ENCODE measurements at regions not wholly inside any gene's neighbourhood (a gene's known extent, or its start where the extent isn't known, plus 50 kb on each side); places are given as distances from the start of the nearest gene placed in this dataset.
"Not testable (repeated sequence)": the region's sequence is repeated elsewhere in the genome, so short reads cannot be mapped to it uniquely, and the experiment has no call there.

DNA sequence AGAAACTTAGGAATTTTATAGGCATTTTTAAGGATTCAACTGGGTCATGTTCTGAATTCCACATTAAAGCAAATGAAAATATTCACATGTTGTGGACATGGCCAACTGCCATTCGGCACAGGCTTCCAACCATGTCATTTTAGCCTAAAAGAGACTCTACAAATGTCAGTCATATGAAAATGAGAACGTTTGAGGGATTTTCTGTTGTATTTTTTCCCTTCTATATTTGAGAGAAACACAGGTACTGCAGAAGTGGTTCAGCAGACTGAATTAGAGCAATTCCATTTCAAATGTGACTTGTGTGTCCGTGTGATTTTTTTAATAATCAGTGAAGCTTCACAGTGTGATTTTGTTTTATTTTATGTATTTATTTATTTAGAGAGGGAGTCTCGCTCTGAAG lies 124.3 kb downstream of the TP53TG3F start:
- not testable (repeated sequence) for H3K27ac ChIP-seq

- H3K27ac ChIP-seq, result not testable (repeated sequence)
These were observed 129.2 kb downstream of the TP53TG3F start for GRCh38 chr16:33588589-33588988.

DNA sequence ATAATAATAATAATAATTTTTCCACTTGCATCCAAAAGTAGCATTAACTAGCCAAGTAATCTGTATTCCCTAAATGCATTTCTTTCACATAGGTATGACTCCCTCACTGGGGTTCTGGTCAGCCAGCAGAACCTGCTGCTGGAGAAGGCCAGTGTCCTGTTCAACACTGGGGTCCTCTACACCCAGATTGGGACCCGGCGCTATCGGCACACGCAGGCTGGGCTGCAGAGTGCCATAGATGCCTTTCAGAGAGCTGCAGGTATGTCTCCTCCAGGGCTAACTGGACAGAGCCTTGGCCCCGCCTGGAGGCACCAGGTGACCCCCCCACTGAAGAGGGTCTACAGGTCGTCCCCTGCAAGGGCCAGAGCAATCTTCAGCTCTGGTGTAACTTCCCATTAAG lies 133.9 kb downstream of the TP53TG3F start:
- not testable (repeated sequence) for H3K27ac ChIP-seq

DNA sequence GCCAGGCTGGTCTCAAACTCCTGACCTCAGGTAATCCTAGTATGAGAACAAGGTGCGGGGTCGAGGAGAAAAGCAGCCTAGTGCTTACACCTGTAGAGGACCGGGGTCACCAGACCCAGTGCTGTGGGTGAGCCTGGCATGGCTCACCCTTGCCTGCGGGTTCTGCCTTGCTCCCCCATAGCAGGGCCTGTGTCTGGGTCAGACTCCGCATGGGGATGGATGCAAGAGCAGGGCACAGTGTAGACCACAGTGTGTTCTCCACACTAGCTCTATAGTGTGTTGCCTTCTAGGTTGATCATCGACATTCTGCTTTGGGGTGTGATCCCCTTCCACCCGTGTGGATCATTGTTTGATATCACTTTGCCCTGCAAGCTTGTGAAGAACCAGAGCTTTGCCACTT lies 135.7 kb downstream of the TP53TG3F start:
- H3K27ac ChIP-seq, result not testable (repeated sequence)

- not testable (repeated sequence) for H3K27ac ChIP-seq
These were observed 141.6 kb downstream of the TP53TG3F start for GRCh38 chr16:33601029-33601428.

DNA sequence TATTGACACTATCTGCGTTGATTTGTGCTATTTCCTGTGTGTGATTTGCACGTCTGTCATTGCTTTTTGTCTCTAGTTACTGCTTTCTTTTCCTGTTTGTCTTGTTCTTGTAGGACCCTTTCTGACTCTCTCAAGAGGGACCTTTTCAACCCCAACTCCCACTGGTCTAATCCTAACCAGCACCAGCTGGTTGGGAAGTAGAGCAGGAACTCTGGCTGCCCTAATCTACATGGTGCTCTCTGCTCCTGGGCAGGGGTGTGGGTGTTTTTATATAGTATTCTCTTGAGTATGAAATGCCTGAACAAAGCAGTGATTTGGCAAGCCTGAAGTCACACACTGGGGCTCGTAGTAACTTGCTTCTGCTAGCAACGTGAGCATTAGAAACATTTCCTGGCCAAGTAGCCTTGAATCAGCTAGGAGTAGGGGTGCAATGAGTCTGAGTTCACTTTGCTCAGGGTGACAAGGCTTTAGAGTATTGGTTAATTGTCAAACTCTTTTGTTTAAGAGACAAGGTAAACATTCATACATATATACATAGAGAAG lies 164.2 kb downstream of the TP53TG3F start:
- H3K27ac ChIP-seq, result not testable (repeated sequence)

GRCh38 chr16:33628895-33629294 lies 169.5 kb downstream of the TP53TG3F start:
- H3K27ac ChIP-seq, result not testable (repeated sequence)

- not testable (repeated sequence) for H3K27ac ChIP-seq
These were observed 172.3 kb downstream of the TP53TG3F start for GRCh38 chr16:33631713-33632112.

DNA sequence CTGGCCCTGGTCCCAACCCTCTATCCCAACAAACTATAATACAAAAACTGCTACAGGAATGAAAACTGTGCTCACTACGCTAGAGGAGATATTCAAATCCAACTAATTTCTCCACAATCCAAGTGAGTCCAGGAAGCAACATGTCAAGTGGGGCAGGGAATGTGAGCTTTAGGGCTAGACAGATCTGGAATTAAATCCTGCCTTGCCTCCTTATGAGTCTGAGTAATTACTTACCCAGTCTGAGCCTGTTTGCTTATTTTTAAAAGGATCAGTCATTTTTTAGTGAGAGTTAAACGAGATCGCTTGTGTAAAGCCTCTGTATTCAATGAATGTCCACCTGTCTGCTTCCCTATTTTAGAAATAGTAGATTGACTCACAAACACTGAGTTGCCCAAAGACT lies 174.6 kb downstream of the TP53TG3F start:
- H3K27ac ChIP-seq, result not testable (repeated sequence)

DNA sequence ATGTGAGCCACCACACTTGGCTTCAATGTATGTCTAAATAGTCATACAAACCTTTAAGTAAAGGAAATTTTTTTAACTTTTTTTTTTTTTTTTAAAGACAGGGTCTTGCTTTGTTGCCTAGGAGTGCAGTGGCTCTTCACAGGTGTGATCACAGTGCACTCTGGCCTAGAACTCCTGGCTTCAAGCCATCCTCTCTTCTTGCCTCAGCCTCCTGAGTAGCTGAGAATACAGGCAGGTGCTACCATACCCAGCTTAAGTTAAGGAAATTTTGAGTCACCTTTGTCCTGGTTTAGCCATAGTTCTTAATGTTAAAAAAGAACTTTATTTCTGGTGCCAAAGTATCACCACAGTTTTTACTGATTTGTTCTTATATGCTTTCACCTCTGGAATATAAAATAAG lies 177.3 kb downstream of the TP53TG3F start:
- H3K27ac ChIP-seq, result not testable (repeated sequence)

DNA sequence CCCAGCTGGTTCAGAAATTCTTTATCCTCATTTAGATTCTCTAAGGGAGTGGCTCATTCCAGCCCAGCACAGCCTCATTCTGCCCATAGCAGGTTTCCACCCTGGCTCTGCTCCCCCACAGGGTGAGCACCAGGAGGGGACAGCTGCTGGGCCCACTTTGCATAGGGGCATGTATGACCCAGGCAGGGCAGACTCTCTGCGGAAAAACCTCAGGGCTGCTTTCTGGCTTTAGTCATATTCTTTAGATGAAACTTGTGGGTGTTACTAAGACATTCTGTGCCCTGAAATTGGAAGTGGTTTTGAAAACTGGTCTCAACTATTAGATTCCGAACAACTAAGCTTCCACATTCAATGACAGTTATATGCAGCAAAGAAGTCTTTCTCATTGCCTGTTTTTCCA lies 183.9 kb downstream of the TP53TG3F start:
- H3K27ac ChIP-seq, result not testable (repeated sequence)

- H3K27ac ChIP-seq, result not testable (repeated sequence)
These were observed 184.4 kb downstream of the TP53TG3F start for GRCh38 chr16:33643698-33644381.

GRCh38 chr16:33646386-33646785 lies 187.0 kb downstream of the TP53TG3F start:
- not testable (repeated sequence) for H3K27ac ChIP-seq

- not testable (repeated sequence) for H3K27ac ChIP-seq
These were observed 196.3 kb downstream of the TP53TG3F start for GRCh38 chr16:33655756-33656155.

- H3K27ac ChIP-seq, result not testable (repeated sequence)
These were observed 197.0 kb downstream of the TP53TG3F start for GRCh38 chr16:33656394-33656793.

DNA sequence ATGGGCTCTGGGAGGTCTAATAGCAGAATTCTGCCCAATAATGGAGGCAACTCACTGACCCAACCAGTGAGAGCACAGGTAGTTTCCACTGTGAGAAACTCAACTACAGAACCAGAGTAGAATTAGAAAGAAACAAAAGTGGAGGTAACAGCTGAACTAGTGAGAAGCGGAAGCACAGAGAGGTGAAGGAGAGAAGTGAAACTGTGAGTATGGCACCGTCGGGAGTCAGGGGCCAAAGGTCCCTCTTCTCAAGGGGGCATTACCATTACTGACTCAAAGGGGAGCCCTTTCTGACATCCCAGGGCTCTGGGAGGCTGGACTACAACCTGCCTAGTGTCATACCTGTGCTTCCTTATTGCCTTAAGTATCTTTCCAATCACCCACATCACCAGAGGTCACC lies 198.3 kb downstream of the TP53TG3F start:
- not testable (repeated sequence) for H3K27ac ChIP-seq

DNA sequence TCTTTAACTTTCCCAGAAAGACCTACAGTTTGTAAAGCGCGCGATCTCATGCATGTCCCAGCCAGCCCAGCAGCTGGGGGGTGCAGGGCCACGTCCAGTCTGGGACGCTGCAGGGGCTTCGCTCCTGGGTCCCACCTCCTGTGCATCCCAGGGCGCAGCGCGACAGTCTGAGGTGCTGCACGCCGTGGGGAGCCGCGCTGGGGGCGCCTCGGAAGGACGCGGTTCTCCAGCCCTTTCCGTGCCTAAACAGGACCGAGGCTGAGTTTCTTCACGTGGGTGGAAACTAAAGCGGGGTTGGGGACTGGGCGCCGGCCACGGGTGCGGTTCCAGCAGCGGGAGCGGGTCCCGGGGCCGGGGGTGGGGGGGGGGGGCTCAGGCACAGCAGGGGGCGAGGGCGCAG lies 221.4 kb downstream of the TP53TG3F start:
- H3K27ac ChIP-seq, result not testable (repeated sequence)

GRCh38 chr16:33700320-33700719 lies 240.9 kb downstream of the TP53TG3F start:
- H3K27ac ChIP-seq, result not testable (repeated sequence)

DNA sequence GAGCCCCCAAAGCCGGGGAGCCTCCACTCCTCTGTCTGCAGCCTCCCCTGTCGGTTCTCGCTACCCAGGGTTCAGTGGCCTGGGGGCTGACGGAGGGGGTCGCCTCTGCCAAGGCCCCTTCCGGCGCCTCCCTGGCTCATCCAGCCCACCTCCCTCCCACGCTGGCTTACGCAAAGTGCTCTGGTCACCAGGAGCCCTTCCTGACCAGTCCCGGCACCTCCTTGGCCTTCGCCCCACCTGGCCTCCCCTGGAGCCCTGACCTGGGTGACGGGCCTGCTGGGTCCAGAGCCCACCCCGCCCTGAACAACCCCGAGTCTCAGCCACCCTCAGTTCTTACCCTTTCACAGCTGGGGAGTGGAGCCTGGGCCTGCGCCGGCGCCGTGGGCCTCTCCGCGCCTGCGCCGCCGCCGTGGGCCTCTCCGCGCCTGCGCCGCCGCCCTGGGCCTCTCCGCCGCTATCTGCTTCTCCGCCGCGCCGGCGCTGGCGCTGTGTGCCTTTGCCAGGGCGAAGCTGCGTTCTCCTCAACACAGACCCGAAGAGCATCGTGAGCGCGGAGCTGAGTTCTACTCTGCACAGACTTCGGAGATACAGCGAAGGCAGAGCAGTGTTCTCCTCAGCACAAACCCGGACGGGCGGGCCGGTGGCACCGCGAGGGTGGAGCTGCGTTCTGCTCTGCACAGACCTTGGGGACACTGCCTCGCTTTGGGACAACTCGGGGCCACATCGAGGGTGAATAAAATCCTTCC lies 247.6 kb downstream of the TP53TG3F start:
- H3K27ac ChIP-seq, result not testable (repeated sequence)

- H3K27ac ChIP-seq, result not testable (repeated sequence)
These were observed 248.2 kb downstream of the TP53TG3F start for GRCh38 chr16:33707591-33707934.

DNA sequence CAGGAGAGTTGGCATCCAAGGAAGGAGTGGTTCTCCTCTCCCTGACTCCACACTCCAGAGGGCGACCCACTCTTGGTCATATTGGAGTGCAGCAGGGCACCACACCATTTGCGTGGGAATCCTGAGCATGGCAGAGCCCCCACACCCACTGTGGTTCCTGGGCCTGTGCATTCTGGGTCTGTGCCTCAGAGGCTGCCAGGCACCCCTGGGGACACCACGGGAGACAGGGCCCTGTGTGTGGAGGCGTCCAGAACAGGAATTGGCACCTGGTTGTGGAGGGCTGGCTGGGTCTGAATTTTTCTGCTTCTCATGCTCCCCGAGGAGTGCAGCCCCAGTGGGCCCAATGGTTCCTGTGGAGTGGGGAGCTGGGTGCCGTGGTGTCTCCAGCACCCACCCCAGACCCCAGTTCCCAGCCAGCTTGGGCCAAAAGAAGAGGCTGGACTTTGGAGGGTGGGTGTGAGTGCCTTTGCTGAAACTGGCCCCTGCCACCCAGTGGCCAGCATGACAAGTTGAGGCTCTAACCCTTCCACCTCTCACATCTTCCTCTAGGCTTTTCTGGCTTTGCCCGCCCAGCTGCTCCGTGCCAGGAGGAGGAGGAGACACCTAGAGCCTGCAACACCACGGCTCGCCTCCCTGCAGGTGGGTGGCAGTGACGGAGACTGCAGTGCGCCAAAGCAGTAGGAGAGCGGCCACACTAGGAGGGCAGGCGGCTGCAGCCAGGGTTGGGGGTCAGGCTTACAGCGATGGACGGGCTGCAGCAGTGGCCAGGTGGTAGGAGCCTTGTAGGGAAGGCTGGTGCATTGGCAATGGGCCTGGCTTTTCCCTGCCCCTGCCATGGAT lies 250.7 kb downstream of the TP53TG3F start:
- H3K27ac ChIP-seq, result not testable (repeated sequence)

DNA sequence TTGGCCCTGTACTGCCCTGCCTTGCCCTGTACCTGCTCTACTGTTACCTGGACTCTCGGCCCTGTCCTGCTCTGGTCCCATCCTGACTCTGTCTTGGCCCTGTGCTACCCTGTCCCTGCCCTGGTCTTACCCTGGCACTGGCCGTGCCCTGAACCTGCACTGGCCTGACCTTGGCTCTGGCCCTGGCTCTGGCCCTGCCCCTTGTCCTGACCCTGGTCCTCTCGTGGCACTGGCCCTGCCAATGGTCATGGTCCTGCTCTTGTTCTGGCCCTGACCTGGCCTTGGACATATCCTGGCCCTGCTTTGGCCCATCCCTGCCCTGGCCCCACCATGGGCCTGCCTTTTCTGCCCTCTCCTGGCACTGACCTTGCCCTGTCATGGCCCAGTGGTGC lies 251.3 kb downstream of the TP53TG3F start:
- not testable (repeated sequence) for H3K27ac ChIP-seq

DNA sequence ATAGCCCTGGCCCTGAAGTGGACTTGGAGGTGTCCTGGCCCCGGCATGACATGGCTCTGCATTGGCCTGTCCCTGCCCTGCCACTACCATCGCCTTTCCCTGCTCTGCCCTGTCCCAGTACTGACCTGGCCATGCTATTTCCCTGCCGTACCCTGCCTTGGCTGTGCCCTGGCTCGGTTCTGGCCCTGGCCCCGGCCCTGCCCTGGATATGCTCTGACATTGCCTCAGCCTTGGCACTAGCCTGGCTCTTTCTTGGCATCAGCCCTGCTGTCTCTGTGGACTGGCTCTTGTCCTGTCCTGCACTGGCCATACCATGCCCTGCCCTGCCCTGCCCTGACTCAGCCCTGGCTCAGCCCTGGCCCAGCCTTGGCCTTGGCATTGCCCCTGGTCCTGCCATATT lies 252.2 kb downstream of the TP53TG3F start:
- not testable (repeated sequence) for H3K27ac ChIP-seq
